ENCODE measurements at regions not wholly inside any gene's neighbourhood (a gene's known extent, or its start where the extent isn't known, plus 50 kb on each side); places are given as distances from the start of the nearest gene placed in this dataset.

- in situ Hi-C loops (cut with MboI; ENCODE audit: low pct_unique_long_range_greater_than_20kb, low sequenced_read_pairs, unreplicated experiment): no loop called here
- TF ChIP-seq CTCF (IDR thresholded peaks at IDR 0.05; ENCODE audit: extremely low read depth, insufficient read depth, missing control alignments): no peak
- no peak for DNase-seq (ENCODE audit: low spot score)
Measured at GRCh38 chr14:100994756-100995330, 91.3 kb upstream of the RTL1 start.

- DNase-seq (ENCODE audit: low spot score): no peak
- no peak for TF ChIP-seq CTCF (IDR thresholded peaks at IDR 0.05; ENCODE audit: extremely low read depth, insufficient read depth, missing control alignments)
- in situ Hi-C loops (cut with MboI; ENCODE audit: low pct_unique_long_range_greater_than_20kb, low sequenced_read_pairs, unreplicated experiment): no loop called here
Measured at GRCh38 chr14:101000711-101001250, 97.3 kb upstream of the RTL1 start.

- TF ChIP-seq CTCF (IDR thresholded peaks at IDR 0.05; ENCODE audit: extremely low read depth, insufficient read depth, missing control alignments): no peak
- in situ Hi-C loops (cut with MboI; ENCODE audit: low pct_unique_long_range_greater_than_20kb, low sequenced_read_pairs, unreplicated experiment): no loop called here
- no peak for DNase-seq (ENCODE audit: low spot score)
Measured at GRCh38 chr14:101001311-101002069, 98.0 kb upstream of the RTL1 start.

- in situ Hi-C loops (cut with MboI; ENCODE audit: low pct_unique_long_range_greater_than_20kb, low sequenced_read_pairs, unreplicated experiment): no loop called here
- DNase-seq (ENCODE audit: low spot score): no peak
- TF ChIP-seq CTCF (IDR thresholded peaks at IDR 0.05; ENCODE audit: extremely low read depth, insufficient read depth, missing control alignments): no peak
Measured at GRCh38 chr14:101002738-101003137, 99.2 kb upstream of the RTL1 start.

GRCh38 chr14:101004176-101004575 is 100.7 kb upstream of the RTL1 start:
- peak; percentile 12 for DNase-seq (ENCODE audit: low spot score)
- TF ChIP-seq CTCF (IDR thresholded peaks at IDR 0.05; ENCODE audit: extremely low read depth, insufficient read depth, missing control alignments): no peak
- in situ Hi-C loops (cut with MboI; ENCODE audit: low pct_unique_long_range_greater_than_20kb, low sequenced_read_pairs, unreplicated experiment): no loop called here

- in situ Hi-C loops (cut with MboI; ENCODE audit: low pct_unique_long_range_greater_than_20kb, low sequenced_read_pairs, unreplicated experiment): no loop called here
- no peak for TF ChIP-seq CTCF (IDR thresholded peaks at IDR 0.05; ENCODE audit: extremely low read depth, insufficient read depth, missing control alignments)
- DNase-seq (ENCODE audit: low spot score): peak; percentile 2
Measured at GRCh38 chr14:101004954-101005353, 101.4 kb upstream of the RTL1 start.
